A673 (cell line): ENCODE measurements at regions not wholly inside any gene's neighbourhood (a gene's known extent, or its start where the extent isn't known, plus 50 kb on each side); places are given as distances from the start of the nearest gene placed in this dataset.
"Not testable (repeated sequence)": the region's sequence is repeated elsewhere in the genome, so short reads cannot be mapped to it uniquely, and the experiment has no call there.

Source experiments
- BruUV-seq: library from RNA; stranded (reverse); fragments of 400-500 nt; replicated peaks from 2 replicates; lab custom pipeline; 2021; lab: Mats Ljungman, UMichigan
- CTCF ChIA-PET: fragments of 300-600 bp; sonication (Branson Sonifier 250); formaldehyde crosslinking; loops from one replicate; lab custom pipeline; 2022; ENCODE audit warnings: antibody characterized with exemption; lab: Charles Lee
- POLR2A ChIA-PET: fragments of 300-600 bp; sonication (Branson Sonifier 250); formaldehyde crosslinking; loops from one replicate; lab custom pipeline; 2022; ENCODE audit warnings: antibody characterized with exemption; ENCODE audit not compliant: low non-redundant PET; lab: Charles Lee
- DNase-seq: peaks from one replicate; pipeline ENCODE4 v3.0.0-alpha.2; 2015; ENCODE audit warnings: low spot score
- H3K27ac ChIP-seq: fragments of 200-600 bp; sonication (generic); 2 replicates; pipeline ENCODE4 v1.5.1; 2016; ENCODE audit warnings: mixed run types, low read depth, mild to moderate bottlenecking, mixed read lengths, antibody characterized with exemption, low read length; ENCODE audit not compliant: poor library complexity, severe bottlenecking
- H3K27me3 ChIP-seq: fragments of 200-600 bp; sonication (generic); replicated peaks from 2 replicates; pipeline ENCODE4 v1.6.1; 2017; ENCODE audit warnings: mixed run types, low read depth, mild to moderate bottlenecking, mixed read lengths, antibody characterized with exemption, low read length; ENCODE audit not compliant: insufficient read depth, poor library complexity
- H3K36me3 ChIP-seq: fragments of 200-600 bp; sonication (generic); 2 replicates; pipeline ENCODE4 v1.6.1; 2016; ENCODE audit warnings: mixed run types, mild to moderate bottlenecking, mixed read lengths, antibody characterized with exemption, low read length; ENCODE audit not compliant: insufficient read depth, poor library complexity, severe bottlenecking
- H3K4me1 ChIP-seq: fragments of 200-600 bp; sonication (generic); 2 replicates; pipeline ENCODE4 v1.6.1; 2017; ENCODE audit warnings: mixed run types, mild to moderate bottlenecking, mixed read lengths, antibody characterized with exemption, low read length; ENCODE audit not compliant: insufficient read depth, poor library complexity, severe bottlenecking
- H3K4me3 ChIP-seq: fragments of 200-600 bp; sonication (generic); 2 replicates; pipeline ENCODE4 v1.5.1; 2016; ENCODE audit warnings: low read depth, mixed run types, mild to moderate bottlenecking, mixed read lengths, low read length; ENCODE audit not compliant: poor library complexity, severe bottlenecking
- H3K9me3 ChIP-seq: fragments of 200-600 bp; sonication (generic); 2 replicates; pipeline ENCODE4 v1.6.1; 2016; ENCODE audit warnings: mixed run types, low read depth, mild to moderate bottlenecking, mixed read lengths, antibody characterized with exemption, low read length; ENCODE audit not compliant: poor library complexity, severe bottlenecking
- EZH2 ChIP-seq: fragments of 200-600 bp; sonication (generic); IDR thresholded peaks from 2 replicates; pipeline ENCODE4 v1.6.1; 2017; ENCODE audit warnings: borderline replicate concordance, low read depth, mild to moderate bottlenecking, mixed read lengths, antibody characterized with exemption, low read length; ENCODE audit not compliant: poor library complexity, severe bottlenecking
- intact Hi-C: fragments of 100-400 bp; cut with micrococcal nuclease; formaldehyde crosslinking; loops from one replicate; pipeline ENCODE4 v1.10.0; 2022; ENCODE audit not compliant: unreplicated experiment
- TF ChIP-seq, protein P1 (sequence below): fragments of 300-800, 200-600 bp; sonication (generic); conservative IDR thresholded peaks from 2 replicates; pipeline ENCODE4 v1.5.1; 2017; ENCODE audit warnings: low read depth, mild to moderate bottlenecking, antibody characterized with exemption, low read length, moderate library complexity, mixed read lengths

- ChIA-PET CTCF (no interaction called here), POLR2A (no interaction called here)
Measured at GRCh38 chr5:153373130-153373498, 117.4 kb upstream of the GRIA1 start.

GRCh38 chr5:153381630-153382029 is 108.8 kb upstream of the GRIA1 start:
- BruUV-seq, H3K4me1 ChIP-seq, DNase-seq, H3K27me3 ChIP-seq, H3K27ac ChIP-seq, CTCF ChIA-PET, POLR2A ChIA-PET, H3K4me3 ChIP-seq, intact Hi-C loops, H3K9me3 ChIP-seq, H3K36me3 ChIP-seq: not testable (repeated sequence)

More at GRCh38 chr5:153373130-153373498, 117.4 kb upstream of the GRIA1 start:
- H3K4me1 ChIP-seq: no peaks in the 10 kb centered on the region
- TF ChIP-seq, protein P1, sequence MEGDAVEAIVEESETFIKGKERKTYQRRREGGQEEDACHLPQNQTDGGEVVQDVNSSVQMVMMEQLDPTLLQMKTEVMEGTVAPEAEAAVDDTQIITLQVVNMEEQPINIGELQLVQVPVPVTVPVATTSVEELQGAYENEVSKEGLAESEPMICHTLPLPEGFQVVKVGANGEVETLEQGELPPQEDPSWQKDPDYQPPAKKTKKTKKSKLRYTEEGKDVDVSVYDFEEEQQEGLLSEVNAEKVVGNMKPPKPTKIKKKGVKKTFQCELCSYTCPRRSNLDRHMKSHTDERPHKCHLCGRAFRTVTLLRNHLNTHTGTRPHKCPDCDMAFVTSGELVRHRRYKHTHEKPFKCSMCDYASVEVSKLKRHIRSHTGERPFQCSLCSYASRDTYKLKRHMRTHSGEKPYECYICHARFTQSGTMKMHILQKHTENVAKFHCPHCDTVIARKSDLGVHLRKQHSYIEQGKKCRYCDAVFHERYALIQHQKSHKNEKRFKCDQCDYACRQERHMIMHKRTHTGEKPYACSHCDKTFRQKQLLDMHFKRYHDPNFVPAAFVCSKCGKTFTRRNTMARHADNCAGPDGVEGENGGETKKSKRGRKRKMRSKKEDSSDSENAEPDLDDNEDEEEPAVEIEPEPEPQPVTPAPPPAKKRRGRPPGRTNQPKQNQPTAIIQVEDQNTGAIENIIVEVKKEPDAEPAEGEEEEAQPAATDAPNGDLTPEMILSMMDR: no peak
- TF ChIP-seq EZH2: no peak
- no peak overlapping the region for H3K4me3 ChIP-seq
- H3K36me3 ChIP-seq: no peaks in the 10 kb centered on the region
- BruUV-seq: no TSS peak
- DNase-seq: no peak
- H3K27ac ChIP-seq: no peak overlapping the region
- intact Hi-C loops: no loop called here
- peaks cover 13% of the 10 kb centered on the region for H3K27me3 ChIP-seq
- no peaks in the 10 kb centered on the region for H3K9me3 ChIP-seq

- Histone ChIP-seq H3K9me3 (no peaks in the 10 kb centered on the region), H3K4me1 (no peaks in the 10 kb centered on the region), H3K36me3 (no peaks in the 10 kb centered on the region), H3K27ac (no peak overlapping the region), H3K4me3 (no peak overlapping the region), H3K27me3 (peaks cover 2% of the 10 kb centered on the region)
- no TSS peak for BruUV-seq
- intact Hi-C loops: no loop called here
- POLR2A ChIA-PET: no interaction called here
- no peak for DNase-seq
- TF ChIP-seq EZH2: no peak
- TF ChIP-seq, protein P1: no peak
- CTCF ChIA-PET: no interaction called here
Measured at GRCh38 chr5:153390569-153390968, 99.9 kb upstream of the GRIA1 start.

DNA sequence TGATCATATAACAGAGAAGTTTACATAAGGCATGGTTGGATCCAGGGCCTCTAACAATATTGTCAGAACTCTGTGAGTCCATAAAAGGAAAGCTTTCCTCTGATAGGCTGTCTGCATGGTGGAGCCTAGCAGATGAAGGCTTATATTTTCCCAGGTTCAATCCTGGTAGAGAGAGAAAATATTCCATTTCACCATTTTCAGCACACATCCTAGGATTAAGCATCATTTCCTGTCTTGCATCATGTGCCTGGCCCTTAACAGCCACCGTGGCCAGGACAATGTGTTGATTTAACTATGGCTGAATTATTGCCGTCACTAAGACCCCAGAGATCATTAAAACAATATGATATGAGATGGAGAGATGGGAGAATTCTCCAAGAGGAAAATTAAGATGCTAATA is 90.9 kb upstream of the GRIA1 start:
- ChIA-PET POLR2A (no interaction called here), CTCF (no interaction called here)
- H3K9me3 ChIP-seq: no peaks in the 10 kb centered on the region
- TF ChIP-seq EZH2: no peak
- TF ChIP-seq, protein P1: no peak
- no peaks in the 10 kb centered on the region for H3K27me3 ChIP-seq
- no peak overlapping the region for H3K4me3 ChIP-seq
- H3K27ac ChIP-seq: no peak overlapping the region
- DNase-seq: peak; percentile 23
- no TSS peak for BruUV-seq
- H3K4me1 ChIP-seq: peaks cover 8% of the 10 kb centered on the region
- intact Hi-C loops: no loop called here
- H3K36me3 ChIP-seq: no peaks in the 10 kb centered on the region
